Right cardiac atrium (tissue), 5 donors: ENCODE measurements at regions not wholly inside any gene's neighbourhood (a gene's known extent, or its start where the extent isn't known, plus 50 kb on each side); places are given as distances from the start of the nearest gene placed in this dataset.
"Not testable (repeated sequence)": the region's sequence is repeated elsewhere in the genome, so short reads cannot be mapped to it uniquely, and the experiment has no call there.

Experiments used
- ATAC-seq, 2 donors: fragments of 200-7000 bp; cut with Tn5 transposase; one replicate each; pipeline versions ENCODE4 v1.8.0 to v1.9.1; 2020; ENCODE audit warnings: moderate library complexity in 2 of 2, mild to moderate bottlenecking in 1 of 2
- DNase-seq, 3 donors: peaks; one replicate each; pipeline ENCODE4 v3.0.0-alpha.2; 2020
- H3K27ac ChIP-seq: one replicate; pipeline ENCODE4 v1.5.1; 2013; ENCODE audit warnings: mild to moderate bottlenecking, low read length, control low read depth, moderate library complexity
- H3K27me3 ChIP-seq: one replicate; pipeline ENCODE4 v1.6.1; 2013; ENCODE audit not compliant: control insufficient read depth, insufficient read depth
- H3K4me1 ChIP-seq: one replicate; pipeline ENCODE4 v1.6.1; 2013; ENCODE audit warnings: low read length; ENCODE audit not compliant: control insufficient read depth, insufficient read depth
- H3K4me3 ChIP-seq: one replicate; pipeline ENCODE4 v1.5.1; 2013; ENCODE audit warnings: low read length, control low read depth
- H3K9me3 ChIP-seq: one replicate; pipeline ENCODE4 v1.6.1; 2013; ENCODE audit warnings: low read length; ENCODE audit not compliant: control insufficient read depth
- WGBS: extraction: QIAGEN DNeasy Blood & Tissue Kit; methylation state at CpG from one replicate; pipeline ENCODE4 v1.1.7; 2013; 5-methylcytosine and 5-hydroxymethylcytosine counted together
- intact Hi-C, 4 donors: fragments of 100-400 bp; cut with DNase I; formaldehyde crosslinking; loops; one replicate each; pipeline versions ENCODE4 v1.11.0 to v1.14.0; 2022 to 2023
- donor health status: healthy with polysubstance abuse.
- donor health status: DM: no; HTN: yes; CAD: no.
- donor health status: DM: no; HTN: no; CAD: no.
- donor health status: DM: no; HTN: yes; CAD: no; lungs with severe emphysema.
- donor health status: DM: yes; HTN: yes; CAD: no.

- Histone ChIP-seq H3K27ac (no peak overlapping the region), H3K9me3 (no peaks in the 10 kb centered on the region), H3K4me3 (no peak overlapping the region), H3K4me1 (peaks cover 2% of the 10 kb centered on the region), H3K27me3 (no peaks in the 10 kb centered on the region)
- intact Hi-C loops: no loop called here
- 71% methylated on average over 8 of the region's 8 CpGs for WGBS
- no peak for ATAC-seq
- no peak for DNase-seq
Measured at GRCh38 chr5:156200938-156201787, 125.8 kb upstream of the SGCD start.

- H3K4me3 ChIP-seq: no peak overlapping the region
- no peaks in the 10 kb centered on the region for H3K27me3 ChIP-seq
- H3K27ac ChIP-seq: no peak overlapping the region
- ATAC-seq: peak in 1 of 2 donors; percentile 68
- H3K9me3 ChIP-seq: no peaks in the 10 kb centered on the region
- peak in 1 of 3 donors; percentile 19 for DNase-seq
- 50% methylated on average over 3 of the region's 3 CpGs for WGBS
- intact Hi-C loops: no loop called here
- peaks cover 2% of the 10 kb centered on the region for H3K4me1 ChIP-seq
Measured at GRCh38 chr5:156201788-156202403, 125.1 kb upstream of the SGCD start.

DNA sequence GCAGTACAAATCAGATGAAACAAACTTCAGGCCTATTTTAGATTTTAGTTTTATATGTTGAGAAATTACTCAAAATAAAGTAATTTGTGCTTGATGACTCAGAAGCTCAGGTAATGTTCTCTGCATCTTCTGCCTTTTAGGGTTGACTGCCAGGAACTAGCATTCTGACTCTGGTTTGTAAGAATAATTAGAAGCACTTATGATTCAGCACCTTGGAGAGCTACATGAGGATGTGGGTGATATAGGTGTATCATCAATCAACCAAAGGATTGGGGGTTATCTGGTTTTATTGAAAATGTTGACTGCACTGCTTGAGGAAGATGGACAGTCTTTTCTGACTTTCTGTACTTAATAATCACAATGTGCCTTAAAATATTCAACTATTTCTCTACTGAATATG is 118.7 kb upstream of the SGCD start:
- DNase-seq: no peak
- ATAC-seq: no peak
- intact Hi-C loops: no loop called here
- Histone ChIP-seq H3K27me3 (no peaks in the 10 kb centered on the region), H3K4me1 (no peaks in the 10 kb centered on the region), H3K27ac (no peak overlapping the region), H3K4me3 (no peak overlapping the region), H3K9me3 (no peaks in the 10 kb centered on the region)

DNA sequence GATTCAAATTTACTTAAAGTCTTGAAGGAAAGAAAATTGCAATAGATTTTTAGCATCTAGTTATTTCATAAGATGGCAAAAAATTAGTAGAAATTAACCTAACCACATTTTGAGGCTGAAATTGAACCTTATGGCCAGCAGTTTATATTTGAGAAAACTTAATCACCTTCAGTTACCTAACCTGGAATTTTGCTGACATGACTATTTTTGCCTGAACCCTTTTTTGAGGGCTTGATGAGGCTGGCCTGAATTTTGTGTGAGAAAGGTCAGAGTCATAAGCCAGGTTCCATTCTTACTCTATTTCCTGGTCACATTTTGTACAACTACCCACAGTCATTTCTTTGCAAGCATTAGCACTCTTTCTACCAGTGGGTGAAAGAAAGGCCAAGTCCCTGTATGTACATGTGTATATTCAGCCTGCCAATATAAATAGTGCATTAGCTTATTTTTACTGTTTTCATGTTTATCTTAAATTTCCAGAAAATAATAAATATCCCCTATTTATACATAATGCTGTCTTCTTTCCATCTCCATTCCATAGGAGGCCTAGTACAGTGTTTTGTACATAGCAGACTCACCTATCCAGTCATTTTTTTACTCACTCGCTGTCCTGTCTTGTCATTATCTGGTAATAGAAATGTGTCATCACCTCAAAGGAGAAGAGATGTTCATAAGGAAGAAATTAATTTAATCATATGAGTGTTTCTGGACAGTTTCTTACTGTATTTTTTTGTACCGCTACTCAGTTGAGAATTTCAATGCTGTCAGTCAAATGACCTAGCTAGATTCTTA is 108.4 kb upstream of the SGCD start:
- no peaks in the 10 kb centered on the region for H3K27me3 ChIP-seq
- intact Hi-C loops: no loop called here
- DNase-seq (no peak), ATAC-seq (no peak)
- no peaks in the 10 kb centered on the region for H3K9me3 ChIP-seq
- H3K27ac ChIP-seq: no peak overlapping the region
- H3K4me1 ChIP-seq: no peaks in the 10 kb centered on the region
- H3K4me3 ChIP-seq: no peak overlapping the region
- 79% methylated on average over 2 of the region's 2 CpGs for WGBS

DNA sequence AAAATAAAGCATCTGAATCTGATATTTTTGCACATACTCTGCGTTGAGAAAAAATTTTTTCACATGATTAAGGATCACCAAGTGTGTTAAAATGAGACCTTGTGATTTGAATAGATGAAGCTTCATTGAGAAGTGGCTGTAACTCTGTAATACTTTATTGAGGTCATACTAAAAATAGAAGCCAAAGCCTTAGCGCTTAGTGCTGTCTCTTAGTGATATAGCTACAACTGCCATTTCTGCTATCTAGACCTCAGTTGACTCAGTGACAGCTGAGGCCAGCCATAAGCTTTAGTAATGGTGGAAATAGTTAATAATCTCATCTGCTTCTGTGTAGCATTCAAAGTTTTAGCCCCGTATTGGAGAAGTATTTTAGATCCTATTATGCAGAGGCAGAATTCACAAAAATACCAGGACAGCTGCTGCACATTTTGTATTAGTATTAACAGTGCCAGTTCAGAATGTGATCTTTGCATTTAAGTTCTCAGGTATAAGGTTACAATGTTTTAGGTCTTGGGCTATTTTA is 107.4 kb upstream of the SGCD start:
- Histone ChIP-seq H3K4me3 (no peak overlapping the region), H3K9me3 (no peaks in the 10 kb centered on the region), H3K27ac (no peak overlapping the region), H3K27me3 (no peaks in the 10 kb centered on the region), H3K4me1 (no peaks in the 10 kb centered on the region)
- 33% methylated on average over 3 of the region's 3 CpGs for WGBS
- intact Hi-C loops: no loop called here
- DNase-seq (no peak), ATAC-seq (peak; percentile 66 to 76)

DNA sequence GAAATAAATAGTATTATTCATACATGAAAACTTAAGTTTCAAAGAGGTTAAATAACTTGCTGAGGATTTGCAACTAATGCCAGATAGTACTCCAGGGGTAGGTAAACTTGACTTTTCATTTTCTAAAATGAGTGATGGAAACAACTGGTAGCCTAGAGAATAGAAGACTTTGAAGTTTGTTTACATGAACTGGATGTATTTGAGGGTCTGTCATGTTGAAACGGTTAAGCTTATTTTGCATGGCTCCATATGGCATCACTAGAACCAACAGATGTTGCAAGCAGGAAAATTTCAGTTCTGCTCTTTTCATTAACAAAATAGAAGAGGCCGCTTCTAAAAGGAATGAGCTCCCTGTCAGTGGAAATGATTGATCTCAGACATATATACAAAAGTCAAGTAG is 105.1 kb upstream of the SGCD start:
- H3K27ac ChIP-seq: no peak overlapping the region
- no peak for DNase-seq

GRCh38 chr5:156223547-156223946 is 103.4 kb upstream of the SGCD start:
- Histone ChIP-seq H3K27me3 (no peaks in the 10 kb centered on the region), H3K4me1 (no peaks in the 10 kb centered on the region), H3K9me3 (no peaks in the 10 kb centered on the region), H3K27ac (no peak overlapping the region), H3K4me3 (no peak overlapping the region)
- ATAC-seq: no peak
- DNase-seq: no peak
- intact Hi-C loops: no loop called here
- WGBS: 55% methylated on average over 3 of the region's 3 CpGs

More for the DNA sequence above, 105.1 kb upstream of the SGCD start:
- no peaks in the 10 kb centered on the region for H3K27me3 ChIP-seq
- no peak for ATAC-seq
- intact Hi-C loops: no loop called here
- H3K4me3 ChIP-seq: no peak overlapping the region
- no peaks in the 10 kb centered on the region for H3K9me3 ChIP-seq
- no peaks in the 10 kb centered on the region for H3K4me1 ChIP-seq
- WGBS: 58% methylated on average over 2 of the region's 2 CpGs

- DNase-seq, H3K27ac ChIP-seq: not testable (repeated sequence)
Measured at GRCh38 chr5:156226485-156226884, 100.5 kb upstream of the SGCD start.

GRCh38 chr5:156230887-156231286 is 96.1 kb upstream of the SGCD start:
- WGBS: 82% methylated on average over 4 of the region's 4 CpGs
- no peaks in the 10 kb centered on the region for H3K27me3 ChIP-seq

More at GRCh38 chr5:156226485-156226884, 100.5 kb upstream of the SGCD start:
- H3K4me3 ChIP-seq, H3K4me1 ChIP-seq, H3K9me3 ChIP-seq, intact Hi-C loops, H3K27me3 ChIP-seq, ATAC-seq: not testable (repeated sequence)
- WGBS: 74% methylated on average over 1 of the region's 1 CpG

DNA sequence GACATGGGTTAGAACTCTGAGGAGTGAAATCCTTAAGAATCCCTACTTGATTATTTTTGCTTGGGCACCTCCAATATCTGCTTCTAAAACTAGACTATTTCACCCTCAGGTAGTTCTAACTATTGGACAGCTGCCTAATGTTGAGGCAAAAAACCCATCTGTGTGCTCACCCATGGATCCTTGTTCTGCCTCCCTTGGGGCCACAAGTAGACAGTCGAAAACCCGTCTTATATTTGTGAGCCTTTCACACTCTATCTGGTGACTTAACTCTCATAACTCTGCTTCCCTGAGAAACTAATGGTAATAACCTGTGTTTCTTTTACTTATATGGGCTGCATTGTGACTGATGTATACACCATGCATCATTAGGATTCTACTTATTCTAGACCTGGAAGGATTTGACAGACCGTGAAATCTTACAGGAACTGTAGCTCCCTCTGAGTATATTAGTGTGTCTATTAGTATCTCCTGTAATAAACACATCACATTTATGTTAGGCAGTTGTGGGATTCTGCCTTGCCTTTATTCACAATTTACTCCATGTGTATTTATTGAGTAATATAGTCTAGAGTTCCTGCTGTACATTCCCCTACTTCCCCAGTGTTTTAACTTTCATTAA is 94.6 kb upstream of the SGCD start:
- Histone ChIP-seq H3K27ac (no peak overlapping the region), H3K4me3 (no peak overlapping the region), H3K27me3 (no peaks in the 10 kb centered on the region), H3K4me1 (peaks cover 1% of the 10 kb centered on the region), H3K9me3 (no peaks in the 10 kb centered on the region)
- 83% methylated on average over 3 of the region's 3 CpGs for WGBS
- ATAC-seq: no peak
- no peak for DNase-seq
- intact Hi-C loops: no loop called here

More at GRCh38 chr5:156230887-156231286, 96.1 kb upstream of the SGCD start:
- Histone ChIP-seq H3K4me3 (no peak overlapping the region), H3K4me1 (no peaks in the 10 kb centered on the region), H3K9me3 (no peaks in the 10 kb centered on the region), H3K27ac (no peak overlapping the region)
- intact Hi-C loops: no loop called here
- ATAC-seq: no peak
- no peak for DNase-seq
